HuH-7 (cell line): ENCODE measurements at regions not wholly inside any gene's neighbourhood (a gene's known extent, or its start where the extent isn't known, plus 50 kb on each side); places are given as distances from the start of the nearest gene placed in this dataset.
"Not testable (repeated sequence)": the region's sequence is repeated elsewhere in the genome, so short reads cannot be mapped to it uniquely, and the experiment has no call there.

ENCODE experiments used
- DNase-seq: peaks from one replicate; pipeline ENCODE4 v3.0.0; 2011; ENCODE audit warnings: low spot score

DNA sequence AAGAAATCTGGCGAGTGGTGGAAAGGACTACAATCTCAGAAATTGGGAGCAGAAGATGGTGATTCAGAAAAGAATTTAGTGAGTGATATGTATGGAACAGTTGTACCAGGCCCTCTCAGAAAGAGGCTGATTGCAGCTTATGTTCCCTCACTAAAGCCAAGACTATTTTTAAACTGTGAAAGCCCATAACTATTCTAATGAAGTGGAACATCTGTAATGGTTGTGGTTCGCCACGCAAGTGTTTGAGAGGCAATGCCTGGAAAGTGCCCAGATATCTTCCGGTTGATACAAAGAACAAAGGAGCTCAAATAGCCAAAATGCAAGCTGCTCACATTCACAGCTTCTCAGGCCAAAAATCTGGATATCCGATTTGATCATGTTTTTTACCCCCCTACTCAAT lies 1250.7 kb downstream of the RAPGEF2 start:
- DNase-seq: no peak

DNA sequence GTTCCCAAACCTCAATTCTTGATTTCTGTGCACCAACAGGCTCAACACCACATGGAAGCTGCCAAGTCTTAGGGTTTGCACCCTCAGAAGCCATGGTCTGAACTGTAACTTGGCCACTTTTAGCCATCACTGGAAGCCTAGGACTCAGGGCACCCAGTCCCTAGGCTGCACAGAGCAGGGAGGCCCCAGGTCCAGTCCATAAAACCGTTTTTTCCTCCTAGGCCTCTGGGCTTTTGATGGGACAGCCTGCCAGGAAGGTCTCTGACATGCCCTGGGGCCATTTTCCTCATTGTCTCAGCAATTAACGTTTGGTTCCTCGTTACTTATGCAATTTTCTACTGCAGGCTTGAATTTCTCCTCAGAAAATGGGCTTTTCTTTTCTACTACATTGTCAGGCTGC lies 1259.6 kb downstream of the RAPGEF2 start:
- no peak for DNase-seq

DNA sequence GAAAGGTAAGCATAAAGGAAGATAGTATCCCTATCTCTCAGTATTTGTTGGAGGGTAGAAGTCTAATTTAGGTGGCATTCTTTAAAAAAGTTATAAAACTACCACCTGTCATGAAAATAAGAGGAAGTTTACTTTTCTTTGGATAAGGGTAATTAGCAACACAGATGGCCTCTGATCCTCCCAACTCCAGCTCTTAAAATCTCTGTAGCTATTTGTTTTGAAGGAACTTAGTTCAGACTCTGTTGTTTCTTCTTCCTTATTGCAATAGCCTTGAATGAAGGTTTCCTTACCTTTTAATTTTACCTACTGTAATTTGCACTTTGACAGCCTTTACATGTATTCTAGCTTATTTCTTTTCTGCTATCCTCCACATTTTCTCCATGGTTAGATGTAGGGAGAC lies 1261.3 kb downstream of the RAPGEF2 start:
- DNase-seq: no peak

DNA sequence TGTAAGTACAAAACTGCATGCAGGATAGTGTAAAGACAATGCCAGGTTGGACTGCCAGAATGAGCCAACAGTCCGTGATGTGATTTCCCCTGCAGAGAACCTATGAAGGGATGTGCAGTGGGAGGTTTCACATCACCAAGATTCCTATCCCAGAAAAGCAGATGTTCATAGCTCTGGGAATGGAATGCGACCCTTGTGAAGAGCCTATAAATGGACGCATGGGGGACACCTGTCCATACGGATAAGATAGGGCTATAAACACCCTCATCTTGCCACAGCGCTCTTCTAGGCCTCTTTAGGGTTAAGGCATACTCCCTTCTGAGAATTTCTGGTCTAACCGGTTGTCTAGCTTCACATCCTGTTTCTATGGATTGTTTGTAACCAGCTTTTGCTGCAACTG lies 1261.8 kb downstream of the RAPGEF2 start:
- not testable (repeated sequence) for DNase-seq

DNA sequence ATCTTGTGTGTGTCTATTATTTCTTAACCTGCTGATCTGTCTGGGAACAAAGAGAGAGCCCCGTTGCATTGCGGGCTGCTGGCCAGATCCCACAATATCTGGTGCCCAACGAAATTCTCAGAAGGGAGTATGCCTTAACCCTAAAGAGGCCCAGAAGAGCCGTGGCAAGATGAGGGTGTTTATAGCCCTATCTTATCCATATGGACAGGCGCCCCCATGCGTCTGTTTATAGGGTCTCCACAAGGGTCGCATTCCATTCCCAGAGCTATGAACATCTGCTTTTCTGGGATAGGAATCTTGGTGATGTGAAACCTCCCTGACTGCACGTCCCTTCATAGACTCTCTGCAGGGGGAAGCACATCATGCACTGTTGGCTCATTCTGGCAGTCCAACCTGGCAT lies 1262.5 kb downstream of the RAPGEF2 start:
- not testable (repeated sequence) for DNase-seq

DNA sequence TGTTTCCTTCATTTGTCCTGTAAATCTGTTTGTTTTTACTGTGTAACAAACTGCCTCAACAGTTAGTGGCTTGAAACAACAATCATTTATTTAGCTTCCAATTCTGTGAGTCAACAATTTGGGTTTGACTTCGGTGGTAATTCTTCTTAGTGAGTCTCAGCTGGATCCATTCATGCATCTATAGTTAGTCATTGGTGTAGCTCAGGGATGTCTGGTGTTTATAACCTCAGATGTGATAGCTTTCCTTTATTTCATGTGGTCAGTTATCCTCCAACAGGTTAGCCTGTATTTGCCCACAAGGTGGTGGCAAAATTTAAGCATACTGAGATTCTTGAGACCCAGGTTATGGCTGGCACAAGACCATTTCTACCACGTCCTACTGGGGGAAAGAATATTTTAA lies 1267.2 kb downstream of the RAPGEF2 start:
- no peak for DNase-seq

DNA sequence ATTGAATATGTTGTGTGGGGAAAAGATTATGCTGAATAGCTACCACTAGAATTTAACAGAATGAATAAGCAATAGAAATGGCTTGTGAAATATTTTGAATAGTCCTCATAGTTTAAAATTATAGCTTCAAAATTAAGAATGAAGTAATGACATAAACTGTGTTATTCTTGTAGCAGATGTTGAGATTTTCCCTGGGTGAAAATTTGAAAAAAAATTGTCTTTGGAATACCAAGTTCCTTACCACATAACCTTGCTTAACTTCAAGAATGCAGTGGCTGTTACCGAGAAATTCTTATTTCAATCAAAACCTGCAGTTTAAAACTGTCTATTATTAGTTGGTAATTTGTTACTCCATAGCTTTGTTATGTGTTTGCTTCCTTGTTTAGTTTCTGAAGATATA lies 1268.6 kb downstream of the RAPGEF2 start:
- DNase-seq: no peak

DNA sequence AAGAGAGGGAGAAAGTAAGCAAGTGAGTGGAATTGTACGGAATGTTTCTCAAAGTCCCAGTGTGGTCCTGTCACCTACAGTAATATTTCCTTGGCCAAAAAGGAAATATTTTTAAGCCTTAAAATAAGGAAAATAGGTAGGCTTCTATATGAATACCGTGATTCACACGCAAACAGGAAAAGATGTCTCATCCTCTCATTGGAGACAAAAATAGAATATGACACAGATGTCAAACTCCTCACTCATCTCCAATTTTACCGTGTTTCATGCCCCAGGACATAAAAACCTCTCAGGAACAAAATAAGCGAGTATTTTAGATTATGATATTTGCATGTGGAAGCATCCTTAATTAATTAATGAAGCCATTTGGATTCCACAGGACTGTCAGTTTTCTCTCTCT lies 1269.5 kb downstream of the RAPGEF2 start:
- no peak for DNase-seq

DNA sequence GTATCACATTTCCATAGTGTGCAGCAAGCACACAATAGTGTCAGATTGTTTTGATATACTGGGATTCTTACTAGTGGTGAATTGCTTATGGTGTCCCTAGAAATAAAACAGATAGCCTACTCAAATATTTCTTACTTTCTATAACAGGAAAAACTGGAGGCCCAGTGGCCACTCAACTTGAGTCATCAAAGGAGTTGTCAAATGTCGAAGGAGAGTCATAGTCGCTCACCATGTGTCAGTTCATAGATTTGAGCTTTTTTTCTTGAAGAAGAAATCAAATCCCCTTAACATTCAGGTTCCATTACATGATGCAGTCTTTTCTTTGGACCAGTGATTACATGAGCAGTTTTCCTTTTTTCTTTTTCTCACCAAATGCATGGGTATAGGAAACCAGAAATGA lies 1271.0 kb downstream of the RAPGEF2 start:
- no peak for DNase-seq

DNA sequence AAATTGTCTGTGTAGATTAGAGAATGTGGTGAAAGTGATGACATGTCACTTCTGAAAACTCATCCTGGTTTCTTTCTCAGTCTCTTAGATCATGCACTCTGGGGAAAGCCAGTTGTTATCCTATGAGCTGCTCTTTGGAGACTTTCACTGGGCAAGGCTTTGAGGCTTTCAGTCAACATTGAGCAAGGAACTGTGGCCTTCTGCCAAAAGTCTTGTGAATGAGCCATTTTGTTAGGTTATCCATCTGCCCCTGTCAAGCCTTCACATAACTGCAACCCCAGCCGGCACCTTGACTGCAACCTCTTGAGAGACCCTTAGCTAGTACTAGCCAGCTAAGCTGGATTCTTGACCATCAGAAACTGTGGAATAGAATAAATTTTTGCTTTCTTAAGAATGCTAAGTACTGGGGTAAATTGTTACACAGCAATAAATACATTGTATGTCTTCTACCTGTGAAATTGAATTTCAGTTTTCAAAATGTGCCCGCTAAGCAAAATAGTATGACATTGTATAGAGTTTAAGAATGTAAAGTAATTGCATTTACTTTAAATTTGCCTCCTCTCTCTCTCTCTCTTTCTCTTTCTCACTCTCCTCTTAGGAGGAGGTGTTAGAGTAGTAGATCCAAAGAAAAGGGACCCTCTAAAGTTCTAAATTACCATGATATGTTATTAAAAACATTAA lies 1273.0 kb downstream of the RAPGEF2 start:
- no peak for DNase-seq

DNA sequence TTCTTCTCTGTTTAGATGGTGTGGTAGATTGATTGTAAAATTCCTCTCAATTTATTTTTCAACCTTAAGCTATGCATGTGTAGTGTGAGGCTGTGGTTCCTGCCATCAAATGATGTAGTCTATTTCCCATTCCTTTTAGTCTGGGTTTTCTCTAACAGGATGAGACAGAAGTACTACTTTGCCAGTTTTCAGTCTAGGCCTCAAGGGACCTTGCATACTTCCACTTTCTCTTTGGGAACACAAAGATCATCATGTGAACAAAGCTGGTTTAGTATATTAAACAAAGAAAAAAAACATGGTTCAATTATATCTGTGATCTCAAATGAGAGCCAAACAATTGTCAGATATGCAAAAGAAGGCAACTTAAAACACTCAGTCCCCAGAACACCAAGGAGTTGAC lies 1284.0 kb downstream of the RAPGEF2 start:
- DNase-seq: no peak

DNA sequence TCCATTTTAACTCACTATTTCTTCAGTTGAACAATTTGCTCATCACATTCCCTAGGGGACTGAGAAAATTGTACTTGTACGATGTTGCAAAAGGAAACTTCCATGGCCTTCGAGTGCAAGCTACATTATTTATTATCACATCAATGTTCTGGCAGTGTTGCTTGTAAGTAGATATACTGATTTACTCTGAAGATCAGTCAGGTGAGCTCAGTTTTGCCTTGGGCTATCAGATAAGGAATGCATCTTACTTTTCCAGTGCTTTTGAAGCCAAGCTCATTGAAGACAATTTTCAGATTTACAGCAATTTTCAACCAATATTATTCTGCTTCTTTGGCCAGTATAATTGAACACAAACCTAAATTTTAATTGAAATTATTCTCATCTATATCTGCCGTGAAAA lies 1296.9 kb downstream of the RAPGEF2 start:
- DNase-seq: no peak

DNA sequence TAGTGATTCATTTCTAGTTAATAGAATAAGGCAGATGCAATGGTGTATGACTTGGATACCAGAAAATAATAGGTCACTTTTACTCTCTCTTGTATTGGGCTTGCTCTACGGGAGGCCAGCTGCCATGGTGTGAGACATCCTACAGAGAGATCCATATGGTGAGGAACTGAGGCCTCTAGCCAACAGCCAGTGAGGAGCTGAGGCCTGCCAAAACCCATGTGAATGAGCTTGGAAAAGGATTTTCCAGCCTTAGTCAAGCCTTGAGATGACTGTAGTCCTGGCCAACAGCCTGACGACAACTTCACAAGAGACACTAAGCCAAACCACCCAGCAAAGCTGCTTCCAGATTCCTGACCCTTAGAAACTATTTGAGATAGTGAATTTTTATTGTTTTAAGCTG lies 1300.2 kb downstream of the RAPGEF2 start:
- no peak for DNase-seq

DNA sequence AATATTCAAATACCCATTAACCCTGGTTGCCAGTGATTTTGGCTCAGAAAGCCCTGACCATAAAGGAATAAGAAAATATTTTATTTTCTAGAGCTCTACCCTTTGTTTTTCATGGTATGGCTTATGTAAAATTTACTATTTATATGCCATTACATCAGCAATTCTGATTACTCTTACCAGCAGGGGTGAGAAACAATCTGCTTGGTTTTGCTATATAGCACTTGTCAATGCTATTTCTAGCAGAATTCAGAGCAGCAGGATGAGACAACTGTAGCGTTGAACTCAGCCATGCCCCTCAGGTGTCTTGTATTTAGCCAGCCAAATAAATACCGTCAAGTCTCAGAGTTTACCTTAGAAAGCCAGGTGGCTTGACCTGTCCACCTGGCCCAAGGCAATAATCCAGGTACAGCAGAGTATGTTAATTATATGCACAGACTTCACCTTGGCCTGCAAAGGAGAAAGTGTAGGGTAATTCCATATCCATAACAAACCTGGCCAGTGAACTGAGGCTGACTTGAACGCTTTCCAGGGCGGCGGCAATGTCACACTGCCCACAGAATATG lies 1303.5 kb downstream of the RAPGEF2 start:
- DNase-seq: no peak

DNA sequence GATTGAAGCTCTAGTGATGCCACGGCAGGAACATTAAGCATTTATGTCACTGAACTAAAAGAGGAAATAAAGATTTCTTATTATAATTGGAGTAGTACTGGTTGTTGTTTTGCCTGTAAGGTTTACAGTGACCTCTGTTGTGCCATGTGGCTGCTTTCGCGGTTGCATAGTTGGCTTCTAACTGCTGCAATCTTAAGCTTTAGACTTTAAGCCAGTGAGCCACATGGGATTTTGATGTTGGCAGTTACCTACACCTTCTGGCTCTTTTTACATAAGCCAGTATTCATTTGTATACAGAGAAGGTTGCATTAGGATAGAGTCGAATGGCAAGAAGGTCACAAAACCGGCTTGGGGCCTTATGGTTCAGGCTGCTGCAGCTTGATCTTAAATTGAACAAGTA lies 1311.6 kb downstream of the RAPGEF2 start:
- no peak for DNase-seq

DNA sequence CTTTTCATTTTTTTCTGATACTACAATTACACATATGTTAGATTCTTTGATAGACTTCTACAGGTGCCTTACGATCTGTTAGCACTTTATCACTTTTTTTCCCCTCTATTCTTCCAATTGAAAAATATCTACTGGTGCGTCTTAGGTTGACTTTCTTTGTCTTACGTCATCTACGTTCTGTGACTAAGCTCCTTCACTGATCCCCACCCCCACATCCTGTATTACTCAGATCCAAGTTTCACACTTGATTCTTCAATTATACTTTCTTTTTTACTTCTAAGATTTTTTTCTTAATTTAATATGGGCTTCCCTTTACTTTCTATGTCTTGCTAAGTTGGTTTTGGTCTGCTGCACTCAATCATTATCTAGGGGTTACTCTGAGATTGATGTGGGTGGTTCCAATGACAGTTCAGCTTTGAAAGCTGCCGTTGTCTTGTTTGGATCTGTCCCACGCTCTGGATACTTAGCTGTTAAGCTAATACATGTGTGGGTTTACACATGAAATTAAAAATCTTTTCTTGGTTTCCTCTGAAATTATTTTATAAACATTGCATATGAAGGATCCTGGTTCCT lies 1321.1 kb downstream of the RAPGEF2 start:
- no peak for DNase-seq

DNA sequence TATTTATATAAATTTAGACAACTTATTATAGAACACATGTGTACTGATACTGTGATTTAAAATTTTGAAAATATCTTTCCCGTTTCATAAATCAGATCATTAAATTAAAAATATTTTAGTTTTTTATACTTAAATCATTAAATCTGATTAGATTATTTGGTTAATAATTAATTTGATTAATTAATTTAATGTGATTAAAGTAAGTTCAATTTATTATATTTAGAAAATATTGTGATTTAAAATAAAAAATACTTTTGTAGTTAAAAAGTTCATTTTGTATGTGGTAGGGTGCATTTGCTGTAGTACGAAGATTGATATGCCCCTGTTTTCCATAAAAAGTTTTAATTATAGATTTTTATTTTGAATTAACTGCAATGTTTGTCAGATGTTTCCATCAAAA lies 1323.4 kb downstream of the RAPGEF2 start:
- no peak for DNase-seq

DNA sequence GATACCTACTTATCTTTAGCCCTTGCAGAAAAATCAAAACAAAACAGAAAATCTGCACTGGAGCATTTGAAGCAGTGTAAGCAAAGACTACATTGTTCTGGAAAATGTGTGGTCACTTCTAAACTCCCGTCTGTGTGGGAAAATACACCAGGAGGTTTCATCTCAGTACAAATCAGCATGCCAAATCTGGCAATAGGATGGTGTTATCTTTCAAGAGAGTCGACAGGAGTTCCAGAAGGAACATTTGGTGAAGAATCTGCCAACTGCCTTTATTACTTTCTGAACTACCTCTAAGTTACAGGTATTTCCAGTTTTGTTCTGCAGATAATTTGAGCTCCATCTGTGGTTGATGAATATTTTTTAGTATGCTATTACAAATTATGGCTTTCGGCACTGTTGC lies 1348.0 kb downstream of the RAPGEF2 start:
- no peak for DNase-seq

DNA sequence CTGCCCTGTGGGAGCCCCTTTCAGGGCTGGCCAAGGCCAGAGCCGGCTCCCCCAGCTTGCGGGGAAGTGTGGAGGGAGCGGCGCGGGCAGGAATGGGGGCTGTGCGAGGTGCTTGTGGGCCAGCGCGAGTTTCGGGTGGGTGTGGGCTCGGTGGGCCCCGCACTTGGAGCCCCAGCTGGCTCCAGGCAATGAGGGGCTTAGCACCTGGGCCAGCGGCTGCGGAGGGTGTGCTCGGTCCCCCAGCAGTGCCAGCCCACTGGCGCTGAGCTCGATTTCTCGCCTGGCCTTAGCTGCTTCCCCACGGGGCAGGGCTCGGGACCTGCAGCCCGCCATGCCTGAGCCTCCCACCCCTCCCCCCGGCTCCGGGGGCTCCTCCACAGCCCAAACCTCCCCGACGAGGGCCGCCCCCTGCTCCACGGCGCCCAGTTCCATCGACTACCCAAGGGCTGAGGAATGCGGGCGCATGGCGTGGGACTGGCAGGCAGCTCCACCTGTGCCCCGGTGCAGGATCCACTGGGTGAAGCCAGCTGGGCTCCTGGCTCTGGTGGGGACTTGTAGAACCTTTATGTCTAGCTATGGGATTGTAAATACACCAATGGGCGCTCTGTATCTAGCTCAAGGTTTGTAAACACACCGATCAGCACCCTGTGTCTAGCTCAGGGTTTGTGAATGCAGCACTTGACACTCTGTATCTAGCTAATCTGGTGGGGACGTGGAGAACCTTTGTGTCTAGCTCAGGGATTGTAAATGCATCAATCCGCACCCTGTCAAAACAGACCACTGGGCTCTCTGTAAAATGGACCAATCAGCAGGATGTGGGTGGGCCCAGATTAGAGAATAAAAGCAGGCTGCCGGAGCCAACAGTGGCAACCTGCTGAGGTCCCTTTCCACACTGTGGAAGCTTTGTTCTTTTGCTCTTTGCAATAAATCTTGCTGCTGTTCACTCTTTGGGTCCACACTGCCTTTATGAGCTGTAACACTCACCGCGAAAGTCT lies 1379.1 kb downstream of the RAPGEF2 start:
- DNase-seq: not testable (repeated sequence)

DNA sequence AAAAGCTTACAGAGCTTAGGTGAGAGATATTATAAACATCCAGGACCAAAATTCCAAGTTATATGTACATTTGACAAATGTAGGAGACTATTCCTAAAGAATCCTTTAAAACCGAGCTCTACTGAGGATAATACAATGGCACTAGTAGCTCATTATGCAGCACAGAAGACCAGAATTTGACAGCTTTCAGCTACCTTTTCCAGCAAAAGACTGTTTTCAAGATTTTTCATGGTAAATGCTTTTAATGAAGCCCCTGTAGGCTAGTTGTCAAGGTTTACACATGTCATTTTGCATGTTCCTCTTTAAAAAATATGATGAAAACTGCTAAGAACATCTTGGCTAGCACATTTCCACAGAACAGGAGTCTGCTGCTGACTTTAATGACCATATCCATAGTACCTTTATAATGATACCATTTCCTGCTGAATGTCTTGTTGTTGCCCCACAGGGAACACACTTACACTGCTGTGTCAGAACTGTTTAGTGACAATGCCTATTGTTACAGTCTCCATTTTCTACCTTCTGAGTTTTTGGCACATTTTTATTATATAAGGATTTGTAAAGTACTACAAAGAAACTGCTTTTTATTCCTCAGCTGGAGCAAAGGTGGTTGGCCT lies 1382.3 kb downstream of the RAPGEF2 start:
- DNase-seq: no peak

DNA sequence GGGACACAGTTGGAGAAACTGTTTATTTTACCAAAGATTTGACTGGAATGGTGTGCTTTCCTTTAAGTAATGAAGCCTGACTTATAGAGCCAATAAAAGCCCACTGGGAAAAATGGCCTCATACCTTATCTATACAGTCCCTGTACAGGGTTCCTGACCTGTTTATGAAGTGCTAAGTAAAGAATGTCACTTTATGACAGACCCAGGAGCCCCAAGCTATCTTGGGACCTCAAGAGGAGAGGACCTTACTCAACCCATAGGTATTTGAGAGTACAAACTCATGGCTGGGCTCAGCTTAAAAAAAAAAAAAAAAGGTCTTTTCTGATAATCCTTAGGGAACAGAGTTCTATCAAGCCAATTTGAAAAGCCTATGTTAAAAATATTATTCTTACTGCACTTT lies 1389.3 kb downstream of the RAPGEF2 start:
- no peak for DNase-seq

DNA sequence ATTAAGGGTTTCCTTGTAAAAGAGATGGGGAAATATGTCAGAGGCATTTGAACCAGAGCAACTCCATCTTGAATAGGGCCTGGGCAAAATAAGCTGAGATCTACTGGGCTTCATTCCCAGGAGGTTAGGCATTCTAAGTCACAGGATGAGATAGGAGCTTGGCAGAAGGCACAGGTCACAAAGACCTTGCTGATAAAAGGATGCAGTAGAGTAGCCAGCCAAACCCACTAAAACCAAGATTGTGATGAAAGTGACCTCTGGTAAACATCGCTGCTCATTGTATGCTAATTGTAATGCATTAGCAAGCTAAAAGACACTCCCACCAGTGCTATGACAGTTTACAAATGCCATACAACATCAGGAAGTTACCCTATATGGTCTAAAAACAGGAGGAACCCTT lies 1390.3 kb downstream of the RAPGEF2 start:
- DNase-seq: no peak
